ENCODE measurements at regions not wholly inside any gene's neighbourhood (a gene's known extent, or its start where the extent isn't known, plus 50 kb on each side); places are given as distances from the start of the nearest gene placed in this dataset.
A peak's percentile ranks its signal among the peaks of the same experiment; 100 is the strongest.

DNA sequence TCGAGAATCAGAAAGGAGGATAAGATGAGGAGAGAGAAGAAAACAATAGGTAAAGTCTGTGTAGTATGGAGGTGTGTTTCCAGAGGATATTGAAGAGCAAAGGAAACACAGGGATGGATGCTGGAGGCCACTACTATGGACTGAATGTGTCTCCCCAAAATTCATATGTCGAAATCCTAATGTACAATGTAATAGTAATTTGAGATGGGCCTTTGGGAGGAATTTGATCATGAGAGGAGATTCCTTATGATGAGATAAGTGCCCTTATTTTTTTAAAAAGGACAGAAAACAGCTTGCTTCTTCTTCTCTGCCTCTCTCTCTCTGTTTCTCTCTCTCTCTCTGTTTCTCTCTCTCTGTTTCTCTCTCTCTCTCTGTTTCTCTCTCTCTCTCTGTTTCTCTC lies 602.2 kb upstream of the ADAMTS5 start:
- 96 to 100% methylated on average over 2 of the region's 2 CpGs for WGBS, 2 donors (ENCODE audit: low coverage in 1 of 2)
- H3K4me3 ChIP-seq: no peak overlapping the region
- H3K27ac ChIP-seq: peak overlapping the region in 1 of 4 donors; percentile 68
- H3K27me3 ChIP-seq: no peaks in the 10 kb centered on the region
- no peaks in the 10 kb centered on the region for H3K36me3 ChIP-seq
- TF ChIP-seq POLR2AphosphoS5 (IDR thresholded peaks at IDR 0.05) (no peak), POLR2A (IDR thresholded peaks at IDR 0.05) (no peak), EP300 (IDR thresholded peaks at IDR 0.05) (no peak)
- TF ChIP-seq, protein P1, sequence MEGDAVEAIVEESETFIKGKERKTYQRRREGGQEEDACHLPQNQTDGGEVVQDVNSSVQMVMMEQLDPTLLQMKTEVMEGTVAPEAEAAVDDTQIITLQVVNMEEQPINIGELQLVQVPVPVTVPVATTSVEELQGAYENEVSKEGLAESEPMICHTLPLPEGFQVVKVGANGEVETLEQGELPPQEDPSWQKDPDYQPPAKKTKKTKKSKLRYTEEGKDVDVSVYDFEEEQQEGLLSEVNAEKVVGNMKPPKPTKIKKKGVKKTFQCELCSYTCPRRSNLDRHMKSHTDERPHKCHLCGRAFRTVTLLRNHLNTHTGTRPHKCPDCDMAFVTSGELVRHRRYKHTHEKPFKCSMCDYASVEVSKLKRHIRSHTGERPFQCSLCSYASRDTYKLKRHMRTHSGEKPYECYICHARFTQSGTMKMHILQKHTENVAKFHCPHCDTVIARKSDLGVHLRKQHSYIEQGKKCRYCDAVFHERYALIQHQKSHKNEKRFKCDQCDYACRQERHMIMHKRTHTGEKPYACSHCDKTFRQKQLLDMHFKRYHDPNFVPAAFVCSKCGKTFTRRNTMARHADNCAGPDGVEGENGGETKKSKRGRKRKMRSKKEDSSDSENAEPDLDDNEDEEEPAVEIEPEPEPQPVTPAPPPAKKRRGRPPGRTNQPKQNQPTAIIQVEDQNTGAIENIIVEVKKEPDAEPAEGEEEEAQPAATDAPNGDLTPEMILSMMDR (IDR thresholded peaks at IDR 0.05): no peak
- H3K4me1 ChIP-seq: peaks cover 11 to 28% (median 14%) of the 10 kb centered on the region in 3 donors
- ATAC-seq: no peak
- H3K9me3 ChIP-seq: no peaks in the 10 kb centered on the region

DNA sequence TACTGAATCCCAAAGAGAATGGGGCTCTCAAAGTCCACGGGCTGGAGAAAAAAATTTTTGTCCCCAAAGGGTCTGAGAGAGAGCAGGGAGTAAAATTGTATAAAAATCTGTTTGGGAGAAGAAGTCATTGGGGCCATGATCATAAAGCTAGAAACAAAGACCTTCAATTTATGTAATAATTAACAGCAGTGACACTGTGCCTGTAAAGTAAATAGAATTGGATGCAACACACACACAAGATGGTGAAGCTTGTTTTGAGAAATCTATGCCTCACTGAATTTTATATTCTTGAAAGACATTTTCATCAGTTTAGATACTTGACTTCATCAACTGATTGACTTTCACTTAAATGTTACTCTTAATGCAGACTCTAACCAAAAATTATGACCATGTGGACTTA lies 600.5 kb upstream of the ADAMTS5 start:
- no peak overlapping the region for H3K27ac ChIP-seq
- peaks cover 11 to 28% (median 14%) of the 10 kb centered on the region in 3 donors for H3K4me1 ChIP-seq
- no peaks in the 10 kb centered on the region for H3K27me3 ChIP-seq
- no peaks in the 10 kb centered on the region for H3K36me3 ChIP-seq
- no peak overlapping the region for H3K4me3 ChIP-seq
- WGBS, 2 donors (ENCODE audit: low coverage in 1 of 2): 83 to 86% methylated on average over 1 of the region's 1 CpG
- ATAC-seq: no peak
- H3K9me3 ChIP-seq: no peaks in the 10 kb centered on the region
- TF ChIP-seq, protein P1 (IDR thresholded peaks at IDR 0.05): no peak
- TF ChIP-seq EP300 (IDR thresholded peaks at IDR 0.05): no peak
- no peak for TF ChIP-seq POLR2AphosphoS5 (IDR thresholded peaks at IDR 0.05)
- TF ChIP-seq POLR2A (IDR thresholded peaks at IDR 0.05): no peak

DNA sequence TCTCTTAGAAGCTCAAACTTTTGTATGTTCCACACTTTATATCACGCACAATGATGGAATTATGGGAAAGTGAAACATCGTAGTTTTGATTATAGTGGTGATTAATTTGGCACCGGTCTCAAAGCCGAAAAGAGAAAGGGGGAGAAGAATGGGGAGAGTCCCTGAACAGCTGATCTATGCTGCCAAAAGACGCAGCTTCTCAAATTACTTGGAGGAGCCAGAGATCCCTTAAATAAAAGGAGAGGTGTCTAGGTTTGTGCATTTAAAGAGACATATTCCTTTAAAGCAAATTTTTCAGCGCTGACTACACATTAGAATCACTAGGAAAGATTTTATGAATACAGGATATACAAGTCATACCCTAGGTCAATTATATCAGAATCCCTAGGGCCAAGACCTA lies 599.6 kb upstream of the ADAMTS5 start:
- no peak overlapping the region for H3K4me3 ChIP-seq
- H3K4me1 ChIP-seq: peaks cover 11 to 28% (median 14%) of the 10 kb centered on the region in 3 donors
- no peaks in the 10 kb centered on the region for H3K27me3 ChIP-seq
- no peak overlapping the region for H3K27ac ChIP-seq
- H3K9me3 ChIP-seq: no peaks in the 10 kb centered on the region
- TF ChIP-seq EP300 (IDR thresholded peaks at IDR 0.05) (no peak), POLR2AphosphoS5 (IDR thresholded peaks at IDR 0.05) (no peak), POLR2A (IDR thresholded peaks at IDR 0.05) (no peak)
- TF ChIP-seq, protein P1 (IDR thresholded peaks at IDR 0.05): no peak
- WGBS, 2 donors (ENCODE audit: low coverage in 1 of 2): 76 to 84% methylated on average over 5 to 6 of the region's 6 CpGs
- no peaks in the 10 kb centered on the region for H3K36me3 ChIP-seq
- no peak for ATAC-seq

DNA sequence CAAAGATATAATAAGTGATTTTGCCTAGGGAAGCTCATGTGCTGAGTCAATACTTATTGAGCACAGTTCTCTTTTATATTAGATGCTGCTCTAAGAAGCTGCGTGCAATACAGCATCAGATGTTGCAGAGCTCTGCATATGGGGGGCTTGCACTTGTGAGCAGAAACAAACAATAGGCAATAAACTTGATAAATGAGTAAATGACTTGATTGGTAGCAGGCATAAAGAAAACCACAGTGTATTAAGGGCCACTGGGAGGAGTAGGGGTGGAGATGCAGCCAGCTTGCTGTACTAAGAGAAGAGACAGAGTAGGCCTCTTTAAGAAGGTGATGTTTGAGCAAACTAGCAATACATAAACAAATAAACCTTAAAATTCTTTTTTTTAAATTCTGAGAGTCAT lies 598.5 kb upstream of the ADAMTS5 start:
- 70 to 86% methylated on average over 1 of the region's 1 CpG for WGBS, 2 donors (ENCODE audit: low coverage in 1 of 2)
- TF ChIP-seq, protein P1 (IDR thresholded peaks at IDR 0.05): no peak
- TF ChIP-seq EP300 (IDR thresholded peaks at IDR 0.05) (no peak), POLR2A (IDR thresholded peaks at IDR 0.05) (no peak), POLR2AphosphoS5 (IDR thresholded peaks at IDR 0.05) (no peak)
- no peaks in the 10 kb centered on the region for H3K36me3 ChIP-seq
- no peak overlapping the region for H3K4me3 ChIP-seq
- no peak for ATAC-seq
- H3K27ac ChIP-seq: no peak overlapping the region
- no peaks in the 10 kb centered on the region for H3K27me3 ChIP-seq
- no peaks in the 10 kb centered on the region for H3K9me3 ChIP-seq
- H3K4me1 ChIP-seq: peaks cover 7 to 18% (median 8%) of the 10 kb centered on the region in 3 donors

DNA sequence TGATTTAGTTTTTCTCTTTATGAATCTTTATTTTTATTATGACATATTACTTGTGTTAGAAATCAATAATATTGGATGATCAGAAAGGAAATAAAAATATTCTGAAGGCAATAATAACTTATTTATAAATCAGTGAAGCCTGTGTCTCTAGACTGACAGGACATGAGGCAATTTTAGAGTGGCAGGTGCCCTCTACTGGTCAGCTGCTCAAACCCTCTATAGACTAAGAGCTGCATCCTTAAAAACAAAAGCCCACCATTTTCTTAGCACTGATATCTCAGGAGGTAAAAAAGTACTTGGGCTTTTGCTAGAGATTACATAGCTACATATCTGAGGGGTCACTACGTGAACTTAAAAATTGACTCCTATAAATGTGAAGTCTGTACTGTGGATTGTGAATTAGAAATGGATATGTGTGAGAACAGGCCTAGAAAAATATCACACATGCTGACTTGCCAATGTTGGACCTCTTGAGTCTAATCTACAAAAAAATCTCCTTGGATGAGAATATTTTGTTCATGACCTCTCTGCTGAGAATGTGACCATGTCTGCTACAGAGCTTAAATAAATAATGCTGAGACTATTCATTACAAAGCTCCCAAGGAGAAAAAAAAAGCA lies 597.9 kb upstream of the ADAMTS5 start:
- H3K9me3 ChIP-seq: no peaks in the 10 kb centered on the region
- H3K4me1 ChIP-seq: peaks cover 2 to 13% (median 2%) of the 10 kb centered on the region in 3 donors
- ATAC-seq: no peak
- H3K27ac ChIP-seq: no peak overlapping the region
- H3K36me3 ChIP-seq: no peaks in the 10 kb centered on the region
- 50 to 93% methylated on average over 1 of the region's 1 CpG for WGBS, 2 donors (ENCODE audit: low coverage in 1 of 2)
- no peak for TF ChIP-seq POLR2AphosphoS5 (IDR thresholded peaks at IDR 0.05)
- TF ChIP-seq, protein P1 (IDR thresholded peaks at IDR 0.05): peak; percentile 36 to 65 (median 52)
- no peaks in the 10 kb centered on the region for H3K27me3 ChIP-seq
- no peak overlapping the region for H3K4me3 ChIP-seq
